WTC11 (cell line): ENCODE measurements at regions not wholly inside any gene's neighbourhood (a gene's known extent, or its start where the extent isn't known, plus 50 kb on each side); places are given as distances from the start of the nearest gene placed in this dataset.

Experiments used
- ATAC-seq: fragments of 200-7000 bp; cut with Tn5 transposase; 2 replicates; pipeline ENCODE4 v1.10.0; 2021; ENCODE audit warnings: mild to moderate bottlenecking, moderate library complexity
- CTCF ChIA-PET: fragments of 300-600 bp; sonication (Branson Sonifier 250); formaldehyde crosslinking; loops from one replicate; lab custom pipeline; 2021; ENCODE audit warnings: antibody characterized with exemption; lab: Charles Lee
- POLR2A ChIA-PET: fragments of 350-600 bp; sonication (Branson Sonifier 250); formaldehyde crosslinking; loops from one replicate; lab custom pipeline; 2021; ENCODE audit warnings: antibody characterized with exemption; lab: Charles Lee
- DNase-seq: peaks from one replicate; pipeline ENCODE4 v3.0.0; 2021; ENCODE audit warnings: low spot score
- H3K27ac Mint-ChIP-seq: 2 replicates; pipeline ENCODE4 v1.8.0; 2021; ENCODE audit warnings: mixed read lengths
- H3K27me3 Mint-ChIP-seq: 2 replicates; pipeline ENCODE4 v1.8.0; 2021; ENCODE audit warnings: low read depth, mild to moderate bottlenecking, moderate library complexity, mixed read lengths
- H3K36me3 Mint-ChIP-seq: 2 replicates; pipeline ENCODE4 v1.8.0; 2021; ENCODE audit warnings: mixed read lengths
- H3K4me1 Mint-ChIP-seq: 2 replicates; pipeline ENCODE4 v1.8.0; 2022; ENCODE audit warnings: mixed read lengths
- H3K4me3 Mint-ChIP-seq: 2 replicates; pipeline ENCODE4 v1.8.0; 2021; ENCODE audit warnings: mild to moderate bottlenecking, moderate library complexity, mixed read lengths
- H3K9me3 Mint-ChIP-seq: 2 replicates; pipeline ENCODE4 v1.8.0; 2021; ENCODE audit warnings: mixed read lengths
- ATF1 ChIP-seq: sonication (generic); formaldehyde crosslinking; IDR thresholded peaks from 2 replicates; pipeline ENCODE4 v1.8.1; 2023; ENCODE audit warnings: mild to moderate bottlenecking, moderate library complexity, missing genetic modification reagents
- ATF2 ChIP-seq: sonication (generic); formaldehyde crosslinking; IDR thresholded peaks from 2 replicates; pipeline ENCODE4 v1.8.1; 2022; ENCODE audit warnings: low read depth, missing genetic modification reagents, borderline replicate concordance
- FOXK1 ChIP-seq: sonication (generic); formaldehyde crosslinking; IDR thresholded peaks from 2 replicates; pipeline ENCODE4 v1.8.0; 2022; ENCODE audit warnings: mild to moderate bottlenecking, moderate library complexity, missing genetic modification reagents
- HMGA2 ChIP-seq: fragments of 250-450 bp; sonication (Bioruptor Pico); IDR thresholded peaks from 2 replicates; pipeline ENCODE4 v1.4.0; 2021; ENCODE audit warnings: mild to moderate bottlenecking, moderate library complexity
- IRF1 ChIP-seq: sonication (generic); formaldehyde crosslinking; IDR thresholded peaks from 2 replicates; pipeline ENCODE4 v1.8.0; 2023; ENCODE audit warnings: missing genetic modification reagents
- PREB ChIP-seq: sonication (generic); formaldehyde crosslinking; IDR thresholded peaks from 2 replicates; pipeline ENCODE4 v1.8.1; 2022; ENCODE audit warnings: mild to moderate bottlenecking, missing genetic modification reagents, moderate library complexity, borderline replicate concordance
- PRRX2 ChIP-seq: fragments of 250-450 bp; sonication (Bioruptor Pico); IDR thresholded peaks from 2 replicates; pipeline ENCODE4 v1.8.0; 2021; ENCODE audit warnings: mild to moderate bottlenecking
- RELA ChIP-seq: sonication (generic); formaldehyde crosslinking; IDR thresholded peaks from 2 replicates; pipeline ENCODE4 v1.8.1; 2022; ENCODE audit warnings: missing genetic modification reagents, mild to moderate bottlenecking, borderline replicate concordance
- TCF7 ChIP-seq: sonication (generic); formaldehyde crosslinking; IDR thresholded peaks from 2 replicates; pipeline ENCODE4 v1.8.0; 2022; ENCODE audit warnings: mild to moderate bottlenecking, low read depth, missing genetic modification reagents, moderate library complexity
- ZBTB21 ChIP-seq: sonication (generic); formaldehyde crosslinking; IDR thresholded peaks from 2 replicates; pipeline ENCODE4 v1.8.1; 2023; ENCODE audit warnings: mild to moderate bottlenecking, missing genetic modification reagents, borderline replicate concordance
- ZMAT4 ChIP-seq: fragments of 250-450 bp; sonication (Bioruptor Pico); IDR thresholded peaks from 2 replicates; pipeline ENCODE4 v1.9.0; 2021; ENCODE audit warnings: mild to moderate bottlenecking
- ZNF281 ChIP-seq: sonication (generic); formaldehyde crosslinking; IDR thresholded peaks from 2 replicates; pipeline ENCODE4 v1.8.0; 2023; ENCODE audit warnings: mild to moderate bottlenecking, missing genetic modification reagents
- ZNF396 ChIP-seq: fragments of 250-450 bp; sonication (Bioruptor Pico); IDR thresholded peaks from 2 replicates; pipeline ENCODE4 v1.8.0; 2021; ENCODE audit warnings: mild to moderate bottlenecking, moderate library complexity, borderline replicate concordance
- ZNF423 ChIP-seq: fragments of 250-450 bp; sonication (Bioruptor Pico); IDR thresholded peaks from 2 replicates; pipeline ENCODE4 v2.1.2; 2022; ENCODE audit warnings: mild to moderate bottlenecking, moderate library complexity
- ZNF425 ChIP-seq: fragments of 250-450 bp; sonication (Bioruptor Pico); conservative IDR thresholded peaks from 2 replicates; pipeline ENCODE4 v1.9.0; 2021; ENCODE audit warnings: mild to moderate bottlenecking
- ZNF512 ChIP-seq: sonication (generic); formaldehyde crosslinking; IDR thresholded peaks from 2 replicates; pipeline ENCODE4 v1.8.1; 2022; ENCODE audit warnings: missing genetic modification reagents, borderline replicate concordance

GRCh38 chr4:142983589-142983988, 137.5 kb upstream of the INPP4B start (continued):
- TF ChIP-seq PREB (CRISPR knock-in tag) = no peak
- no peak for TF ChIP-seq ZNF281 (CRISPR knock-in tag)
- TF ChIP-seq PRRX2 (CRISPR knock-in tag) = no peak
- no peak for TF ChIP-seq IRF1
- TF ChIP-seq, all 79 proteins: peak for 0

GRCh38 chr4:142984871-142985585, 138.9 kb upstream of the INPP4B start:
- ChIA-PET POLR2A (interaction anchor here (0.6 kb wide), 2 partner anchors 224 to 234 kb away, joined by 5 to 9 read pairs; no protein-coding TSS in a partner anchor), CTCF (interaction anchor here (0.5 to 1.5 kb wide), 24 partner anchors 9 to 1970 kb away, joined by 3 to 18 read pairs (median 4); no protein-coding TSS in a partner anchor)
- DNase-seq = peak; percentile 18
- TF ChIP-seq ZNF425 (CRISPR knock-in tag) (no peak), ZNF512 (CRISPR knock-in tag) (no peak), RELA (CRISPR knock-in tag) (no peak), ZMAT4 (CRISPR knock-in tag) (no peak), ATF2 (CRISPR knock-in tag) (no peak), TCF7 (CRISPR knock-in tag) (no peak), FOXK1 (CRISPR knock-in tag) (no peak), HMGA2 (CRISPR knock-in tag) (no peak), ZNF396 (CRISPR knock-in tag) (no peak), ZNF423 (CRISPR knock-in tag) (no peak), ZBTB21 (CRISPR knock-in tag) (no peak), ATF1 (CRISPR knock-in tag) (no peak)
- Mint-ChIP-seq H3K27me3 (no peaks in the 10 kb centered on the region), H3K4me1 (peaks cover 21% of the 10 kb centered on the region), H3K9me3 (peaks cover 21% of the 10 kb centered on the region), H3K36me3 (peaks cover 13% of the 10 kb centered on the region), H3K4me3 (peak overlapping the region; percentile 21), H3K27ac (peak overlapping the region; percentile 65)
- peak; percentile 98 for ATAC-seq
